Breast epithelium (tissue), 3 donors: ENCODE measurements at regions not wholly inside any gene's neighbourhood (a gene's known extent, or its start where the extent isn't known, plus 50 kb on each side); places are given as distances from the start of the nearest gene placed in this dataset.

Experiments used
- CTCF ChIP-seq, 3 donors: fragments of 450-650 bp; IDR thresholded peaks; one replicate each; pipeline ENCODE4 v1.5.1; 2016 to 2017; ENCODE audit warnings: antibody characterized with exemption in 3 of 3, mild to moderate bottlenecking in 3 of 3, moderate library complexity in 3 of 3
- POLR2A ChIP-seq: fragments of 450-650 bp; IDR thresholded peaks from one replicate; pipeline ENCODE4 v1.6.1; 2016; ENCODE audit warnings: antibody characterized with exemption, mild to moderate bottlenecking, moderate library complexity
- POLR2AphosphoS5 ChIP-seq, 3 donors: sonication (generic); formaldehyde crosslinking; IDR thresholded peaks; one replicate each; pipeline ENCODE4 v1.6.1; 2017; ENCODE audit warnings: antibody characterized with exemption in 3 of 3

GRCh38 chr4:79087071-79087470 lies 147.8 kb upstream of the PAQR3 start:
- TF ChIP-seq CTCF (IDR thresholded peaks at IDR 0.05) (no peak), POLR2AphosphoS5 (IDR thresholded peaks at IDR 0.05) (no peak), POLR2A (no peak)
